ENCODE measurements at regions not wholly inside any gene's neighbourhood (a gene's known extent, or its start where the extent isn't known, plus 50 kb on each side); places are given as distances from the start of the nearest gene placed in this dataset.

DNA sequence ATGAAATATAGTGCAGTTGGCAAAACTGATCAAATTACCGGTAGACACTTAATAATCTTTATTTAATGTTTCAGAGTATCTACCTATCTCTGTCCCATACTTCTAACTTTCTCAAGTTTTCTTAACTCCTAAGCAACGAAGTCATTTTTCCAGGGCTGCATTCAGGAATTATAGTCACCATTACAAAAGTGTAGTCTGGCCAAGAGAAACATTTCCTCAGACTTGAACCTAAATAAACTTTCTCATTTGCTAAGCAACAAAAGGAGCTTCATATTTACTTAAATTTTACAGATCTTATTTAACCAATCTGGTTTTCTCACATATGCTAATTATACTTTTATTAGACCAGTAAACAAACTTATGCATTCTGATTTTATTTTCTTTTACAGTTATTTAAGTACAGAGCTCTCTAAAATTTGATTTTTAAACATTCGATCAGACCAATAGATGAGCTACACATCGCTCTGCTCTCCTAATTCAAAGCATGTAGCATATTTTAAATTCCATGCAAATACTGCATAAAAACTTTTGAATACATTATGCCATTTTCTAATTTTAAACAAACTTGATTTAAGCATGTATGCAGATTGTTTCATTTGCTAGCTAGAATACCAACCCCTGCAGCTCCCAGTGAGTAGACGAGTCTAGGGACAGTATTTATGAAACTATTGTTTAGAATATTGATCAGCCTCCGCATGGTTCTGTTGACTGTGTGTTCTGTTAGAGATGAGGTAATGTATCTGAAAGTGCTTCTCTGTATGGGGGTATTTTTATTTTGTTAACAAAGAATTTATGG, 201.4 kb downstream of the CHRM3 start:
- TF ChIP-seq, protein P1, sequence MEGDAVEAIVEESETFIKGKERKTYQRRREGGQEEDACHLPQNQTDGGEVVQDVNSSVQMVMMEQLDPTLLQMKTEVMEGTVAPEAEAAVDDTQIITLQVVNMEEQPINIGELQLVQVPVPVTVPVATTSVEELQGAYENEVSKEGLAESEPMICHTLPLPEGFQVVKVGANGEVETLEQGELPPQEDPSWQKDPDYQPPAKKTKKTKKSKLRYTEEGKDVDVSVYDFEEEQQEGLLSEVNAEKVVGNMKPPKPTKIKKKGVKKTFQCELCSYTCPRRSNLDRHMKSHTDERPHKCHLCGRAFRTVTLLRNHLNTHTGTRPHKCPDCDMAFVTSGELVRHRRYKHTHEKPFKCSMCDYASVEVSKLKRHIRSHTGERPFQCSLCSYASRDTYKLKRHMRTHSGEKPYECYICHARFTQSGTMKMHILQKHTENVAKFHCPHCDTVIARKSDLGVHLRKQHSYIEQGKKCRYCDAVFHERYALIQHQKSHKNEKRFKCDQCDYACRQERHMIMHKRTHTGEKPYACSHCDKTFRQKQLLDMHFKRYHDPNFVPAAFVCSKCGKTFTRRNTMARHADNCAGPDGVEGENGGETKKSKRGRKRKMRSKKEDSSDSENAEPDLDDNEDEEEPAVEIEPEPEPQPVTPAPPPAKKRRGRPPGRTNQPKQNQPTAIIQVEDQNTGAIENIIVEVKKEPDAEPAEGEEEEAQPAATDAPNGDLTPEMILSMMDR (IDR thresholded peaks at IDR 0.05), result no peak
- TF ChIP-seq, protein P2, sequence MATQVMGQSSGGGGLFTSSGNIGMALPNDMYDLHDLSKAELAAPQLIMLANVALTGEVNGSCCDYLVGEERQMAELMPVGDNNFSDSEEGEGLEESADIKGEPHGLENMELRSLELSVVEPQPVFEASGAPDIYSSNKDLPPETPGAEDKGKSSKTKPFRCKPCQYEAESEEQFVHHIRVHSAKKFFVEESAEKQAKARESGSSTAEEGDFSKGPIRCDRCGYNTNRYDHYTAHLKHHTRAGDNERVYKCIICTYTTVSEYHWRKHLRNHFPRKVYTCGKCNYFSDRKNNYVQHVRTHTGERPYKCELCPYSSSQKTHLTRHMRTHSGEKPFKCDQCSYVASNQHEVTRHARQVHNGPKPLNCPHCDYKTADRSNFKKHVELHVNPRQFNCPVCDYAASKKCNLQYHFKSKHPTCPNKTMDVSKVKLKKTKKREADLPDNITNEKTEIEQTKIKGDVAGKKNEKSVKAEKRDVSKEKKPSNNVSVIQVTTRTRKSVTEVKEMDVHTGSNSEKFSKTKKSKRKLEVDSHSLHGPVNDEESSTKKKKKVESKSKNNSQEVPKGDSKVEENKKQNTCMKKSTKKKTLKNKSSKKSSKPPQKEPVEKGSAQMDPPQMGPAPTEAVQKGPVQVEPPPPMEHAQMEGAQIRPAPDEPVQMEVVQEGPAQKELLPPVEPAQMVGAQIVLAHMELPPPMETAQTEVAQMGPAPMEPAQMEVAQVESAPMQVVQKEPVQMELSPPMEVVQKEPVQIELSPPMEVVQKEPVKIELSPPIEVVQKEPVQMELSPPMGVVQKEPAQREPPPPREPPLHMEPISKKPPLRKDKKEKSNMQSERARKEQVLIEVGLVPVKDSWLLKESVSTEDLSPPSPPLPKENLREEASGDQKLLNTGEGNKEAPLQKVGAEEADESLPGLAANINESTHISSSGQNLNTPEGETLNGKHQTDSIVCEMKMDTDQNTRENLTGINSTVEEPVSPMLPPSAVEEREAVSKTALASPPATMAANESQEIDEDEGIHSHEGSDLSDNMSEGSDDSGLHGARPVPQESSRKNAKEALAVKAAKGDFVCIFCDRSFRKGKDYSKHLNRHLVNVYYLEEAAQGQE (IDR thresholded peaks at IDR 0.05; ENCODE audit: insufficient read depth in 1 of 2, low read depth in 2 of 2, low read length in 1 of 2), result no peak
- TF ChIP-seq POLR2AphosphoS5 (IDR thresholded peaks at IDR 0.05; ENCODE audit: low read depth, low read length) (no peak), TCF7L2 (IDR thresholded peaks at IDR 0.05; ENCODE audit: low read depth, low read length) (no peak)
